ENCODE measurements at regions not wholly inside any gene's neighbourhood (a gene's known extent, or its start where the extent isn't known, plus 50 kb on each side); places are given as distances from the start of the nearest gene placed in this dataset.

GRCh38 chr5:161152415-161152940, 300.5 kb upstream of the ATP10B start:
- 63 to 77% methylated on average over 2 of the region's 2 CpGs for WGBS, 2 donors
- H3K4me3 ChIP-seq (ENCODE audit: low read depth, poor library complexity, severe bottlenecking) = no peak overlapping the region
- no peak for DNase-seq (ENCODE audit: low spot score in 2 of 2)
- intact Hi-C loops (cut with DNase I; ENCODE audit: low total_unique reads) = no loop called here
- TF ChIP-seq POLR2A (IDR thresholded peaks at IDR 0.05) (no peak), CTCF (IDR thresholded peaks at IDR 0.05) (no peak)

- H3K4me3 ChIP-seq (ENCODE audit: low read depth, poor library complexity, severe bottlenecking) = no peak overlapping the region
- no peak for DNase-seq (ENCODE audit: low spot score in 2 of 2)
- no peak for TF ChIP-seq POLR2A (IDR thresholded peaks at IDR 0.05)
- TF ChIP-seq CTCF (IDR thresholded peaks at IDR 0.05) = no peak
- WGBS, 2 donors = 84 to 87% methylated on average over 2 of the region's 2 CpGs
- intact Hi-C loops (cut with DNase I; ENCODE audit: low total_unique reads) = no loop called here
Measured at GRCh38 chr5:161150441-161150988, 298.5 kb upstream of the ATP10B start.

GRCh38 chr5:161149078-161149477, 297.1 kb upstream of the ATP10B start:
- intact Hi-C loops (cut with DNase I; ENCODE audit: low total_unique reads) = no loop called here
- TF ChIP-seq CTCF (IDR thresholded peaks at IDR 0.05) (no peak), POLR2A (IDR thresholded peaks at IDR 0.05) (no peak)
- no peak overlapping the region for H3K4me3 ChIP-seq (ENCODE audit: low read depth, poor library complexity, severe bottlenecking)
- no peak for DNase-seq (ENCODE audit: low spot score in 2 of 2)

GRCh38 chr5:161138751-161139455, 286.9 kb upstream of the ATP10B start:
- no peak overlapping the region for H3K4me3 ChIP-seq (ENCODE audit: low read depth, poor library complexity, severe bottlenecking)
- intact Hi-C loops (cut with DNase I; ENCODE audit: low total_unique reads) = no loop called here
- DNase-seq (ENCODE audit: low spot score in 2 of 2) = no peak
- TF ChIP-seq POLR2A (IDR thresholded peaks at IDR 0.05) (no peak), CTCF (IDR thresholded peaks at IDR 0.05) (no peak)
- 67 to 87% methylated on average over 2 of the region's 2 CpGs for WGBS, 2 donors

GRCh38 chr5:161134956-161135355, 282.9 kb upstream of the ATP10B start:
- 76 to 81% methylated on average over 5 of the region's 5 CpGs for WGBS, 2 donors
- intact Hi-C loops (cut with DNase I; ENCODE audit: low total_unique reads) = no loop called here

More at GRCh38 chr5:161134956-161135355, 282.9 kb upstream of the ATP10B start:
- TF ChIP-seq POLR2A (IDR thresholded peaks at IDR 0.05) = no peak
- no peak for TF ChIP-seq CTCF (IDR thresholded peaks at IDR 0.05)
- no peak for DNase-seq (ENCODE audit: low spot score in 2 of 2)
- no peak overlapping the region for H3K4me3 ChIP-seq (ENCODE audit: low read depth, poor library complexity, severe bottlenecking)

All from lower leg skin (tissue), 4 donors.